NCI-H526 (cell line): ENCODE measurements at regions not wholly inside any gene's neighbourhood (a gene's known extent, or its start where the extent isn't known, plus 50 kb on each side); places are given as distances from the start of the nearest gene placed in this dataset.

Experiments used
- DNase-seq, 2 experiments: peaks; one replicate each; lab custom pipeline; 2025; lab: John Stamatoyannopoulos, UW

GRCh38 chr11:91860661-91861060 lies 364.0 kb upstream of the FAT3 start:
- no peak for DNase-seq

DNA sequence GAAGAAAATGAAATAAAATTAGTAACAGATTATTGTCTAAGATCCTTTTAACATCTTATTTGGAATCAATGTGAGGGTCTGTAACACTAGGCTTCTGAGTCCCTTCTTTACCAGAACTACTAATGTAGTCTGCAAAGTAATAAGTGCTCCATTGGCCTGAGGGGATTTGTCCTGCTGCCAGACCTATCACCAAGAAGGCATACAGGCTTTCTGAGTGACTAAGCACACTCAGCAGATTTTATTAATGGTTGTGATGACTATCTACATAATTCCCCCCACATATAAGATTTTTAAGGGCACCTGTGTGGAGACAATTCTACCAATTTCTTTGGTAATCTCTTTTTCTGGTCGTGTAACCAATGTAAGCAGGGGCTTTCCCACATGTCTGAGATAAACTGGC lies 365.0 kb upstream of the FAT3 start:
- DNase-seq, result no peak

GRCh38 chr11:91857179-91857578 lies 367.4 kb upstream of the FAT3 start:
- no peak for DNase-seq

DNA sequence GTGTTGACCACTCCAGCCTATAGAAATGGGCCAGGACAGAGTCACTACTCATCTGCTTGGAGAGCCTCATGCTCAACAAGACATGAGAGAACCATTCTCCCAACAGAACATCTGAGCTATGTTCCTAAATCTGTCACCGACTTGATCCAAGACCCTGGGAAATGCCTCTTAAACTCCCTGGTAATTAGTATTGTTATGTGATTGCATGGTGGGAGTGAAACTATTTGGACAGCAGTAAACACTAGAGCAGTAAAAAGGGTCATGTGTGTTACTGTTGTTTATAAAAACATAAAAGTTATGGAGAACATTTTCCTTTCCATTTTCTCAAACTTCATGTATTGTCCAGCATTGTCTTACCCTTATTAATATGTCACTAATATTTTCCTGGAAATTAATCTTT lies 369.8 kb upstream of the FAT3 start:
- DNase-seq, result no peak

GRCh38 chr11:91854171-91854570 lies 370.4 kb upstream of the FAT3 start:
- DNase-seq, result no peak

GRCh38 chr11:91851908-91852307 lies 372.7 kb upstream of the FAT3 start:
- DNase-seq, result no peak

GRCh38 chr11:91850533-91851275 lies 373.9 kb upstream of the FAT3 start:
- DNase-seq, result no peak

- no peak for DNase-seq
These were observed 374.6 kb upstream of the FAT3 start for GRCh38 chr11:91850021-91850420.

DNA sequence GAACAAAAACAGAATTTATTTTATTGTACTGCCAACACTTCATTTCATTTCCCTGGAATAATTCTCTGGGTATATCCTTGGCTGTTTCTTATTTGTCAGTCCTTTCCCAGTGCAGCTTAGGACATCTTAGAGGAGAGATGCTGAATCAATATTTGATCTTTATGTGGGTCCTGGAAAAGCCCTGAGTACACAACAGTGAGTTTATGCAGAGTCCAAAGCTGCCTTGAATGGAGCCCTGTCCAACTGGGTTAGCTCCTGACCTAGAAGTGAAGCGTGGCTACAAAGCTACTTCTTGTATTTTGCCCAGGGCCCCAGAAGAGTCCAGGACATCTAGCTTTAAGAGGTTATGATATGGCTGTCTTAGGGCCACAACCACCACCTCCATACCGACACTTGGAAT lies 378.0 kb upstream of the FAT3 start:
- DNase-seq, result no peak

DNA sequence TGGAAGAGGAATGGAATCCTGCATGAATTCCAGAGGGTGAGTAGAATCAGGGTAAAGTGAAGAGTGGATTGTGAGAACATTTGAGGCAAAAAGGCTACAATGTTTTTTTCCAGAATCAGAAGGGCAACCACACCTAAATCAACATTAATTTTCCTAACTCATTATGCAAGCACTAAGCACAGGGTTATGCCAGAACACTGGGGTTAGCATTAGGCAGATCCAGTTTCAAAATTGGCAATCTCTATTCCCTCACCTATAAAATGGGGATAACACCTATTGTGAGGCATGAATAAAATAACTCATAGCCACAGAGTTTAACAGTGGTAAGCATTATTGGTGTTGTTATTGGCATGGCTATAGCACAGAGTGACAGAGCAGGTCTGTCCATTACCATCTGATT lies 378.6 kb upstream of the FAT3 start:
- peak; percentile 21 to 62 for DNase-seq

DNA sequence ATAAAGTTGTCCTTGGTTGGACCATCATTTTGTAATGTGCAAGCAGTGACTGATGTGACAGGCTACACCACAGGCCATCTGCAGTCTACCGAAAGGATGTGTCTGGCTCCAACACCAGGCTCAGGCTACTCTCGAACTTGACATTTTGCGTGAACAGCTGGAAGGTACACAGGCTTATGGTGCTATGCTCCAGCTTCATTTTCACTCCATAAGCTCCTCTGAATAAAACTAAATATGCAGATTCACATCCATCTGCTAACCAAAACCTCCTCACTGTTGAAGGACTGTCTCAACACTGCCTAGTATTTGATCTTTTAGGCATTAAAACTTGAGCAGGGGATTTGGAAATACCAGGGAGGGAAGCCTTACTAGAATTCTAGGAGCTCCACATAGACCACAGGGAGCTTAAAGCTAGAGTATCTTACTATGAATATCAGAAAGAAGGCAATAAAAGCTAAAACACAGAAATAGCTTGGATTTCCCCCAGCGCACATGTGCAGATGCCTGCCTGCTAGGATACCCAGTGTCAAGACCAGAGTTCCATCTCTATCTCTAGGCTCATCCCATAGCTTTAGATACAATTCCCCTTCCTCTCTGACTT lies 383.9 kb upstream of the FAT3 start:
- DNase-seq, result no peak

DNA sequence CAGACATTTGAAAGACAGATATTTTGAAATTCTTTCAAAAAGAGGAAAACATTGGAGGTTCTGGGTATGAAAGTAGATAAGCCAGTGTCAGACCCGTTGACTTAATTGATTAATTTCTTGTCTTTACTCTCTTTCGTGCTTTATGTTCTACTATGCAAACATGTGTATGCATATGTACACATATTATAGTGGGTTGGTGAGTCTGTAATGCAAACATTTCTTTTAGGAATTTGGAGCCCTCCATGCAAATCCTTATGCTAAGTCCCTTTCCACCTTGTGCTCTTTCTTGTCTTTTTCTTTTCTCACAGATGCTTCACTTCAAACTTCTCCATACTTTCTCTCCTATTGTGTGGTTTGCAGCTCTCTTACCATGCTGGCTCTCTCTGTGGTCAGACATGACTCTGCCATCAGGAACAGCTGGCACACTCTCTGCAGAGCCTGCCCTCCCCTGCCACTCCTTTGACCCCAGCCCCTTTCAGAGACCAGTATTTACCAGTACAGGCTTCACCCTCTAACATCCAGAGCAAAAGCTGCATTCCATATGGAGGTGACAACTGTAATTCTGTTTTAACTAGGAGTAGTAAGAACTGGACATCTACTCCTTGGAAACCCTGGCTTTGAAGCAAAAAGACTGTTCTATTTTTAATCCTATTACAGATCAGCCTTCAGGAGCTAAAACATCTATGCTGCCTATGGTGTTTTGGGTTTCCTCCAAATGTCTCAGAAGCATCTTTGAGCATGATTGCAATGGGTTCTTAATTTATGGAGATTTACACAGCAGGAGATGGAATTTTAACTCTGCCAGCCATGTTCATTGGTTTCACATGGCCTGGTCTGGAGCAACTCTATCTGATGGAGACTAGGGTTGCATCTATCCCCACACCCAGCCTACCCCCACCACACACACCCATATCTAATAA lies 386.9 kb upstream of the FAT3 start:
- peak; percentile 89 to 93 for DNase-seq

GRCh38 chr11:91835051-91835560 lies 389.5 kb upstream of the FAT3 start:
- DNase-seq, result no peak

GRCh38 chr11:91828901-91829300 lies 395.7 kb upstream of the FAT3 start:
- DNase-seq, result no peak

DNA sequence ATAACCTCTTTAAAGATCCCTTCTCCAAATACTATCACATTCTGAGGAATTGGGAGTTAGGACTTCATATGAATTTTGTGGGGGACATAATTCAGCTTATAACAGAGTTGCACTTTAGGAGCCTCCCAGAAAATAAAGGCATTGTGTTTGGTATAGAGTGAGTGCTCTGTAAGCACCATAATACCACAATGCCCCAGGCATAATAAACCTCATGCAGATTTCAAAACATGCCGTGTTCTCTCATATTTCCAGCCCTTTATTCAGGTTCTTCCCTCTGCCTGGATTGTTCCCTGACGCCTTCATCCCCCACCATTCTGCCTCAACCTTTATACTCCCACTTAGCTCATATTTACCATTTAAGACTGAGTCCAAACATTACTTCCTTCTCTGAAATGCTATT lies 398.8 kb upstream of the FAT3 start:
- peak in 1 of 2 experiments; percentile 61 for DNase-seq

- DNase-seq, result no peak
These were observed 401.3 kb upstream of the FAT3 start for GRCh38 chr11:91823252-91823830.

DNA sequence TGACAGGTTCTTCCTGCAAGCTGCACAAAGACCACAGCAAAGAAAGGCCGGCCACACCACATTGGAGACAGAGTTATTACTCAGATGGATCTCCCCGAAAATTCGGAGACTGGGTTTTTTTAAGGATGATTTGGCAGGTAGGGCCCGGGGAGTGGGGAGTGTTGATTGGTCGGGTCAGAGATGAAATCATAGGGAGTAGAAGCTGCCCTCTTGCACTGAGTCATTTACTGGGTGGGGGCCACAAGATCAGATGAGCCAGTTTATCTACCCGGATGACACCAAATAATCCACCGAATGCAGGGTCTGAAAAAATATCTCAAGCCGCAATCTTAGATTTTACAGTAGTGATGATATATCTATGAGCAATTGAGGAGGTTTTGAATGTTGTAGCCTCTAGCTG lies 401.8 kb upstream of the FAT3 start:
- DNase-seq, result no peak

DNA sequence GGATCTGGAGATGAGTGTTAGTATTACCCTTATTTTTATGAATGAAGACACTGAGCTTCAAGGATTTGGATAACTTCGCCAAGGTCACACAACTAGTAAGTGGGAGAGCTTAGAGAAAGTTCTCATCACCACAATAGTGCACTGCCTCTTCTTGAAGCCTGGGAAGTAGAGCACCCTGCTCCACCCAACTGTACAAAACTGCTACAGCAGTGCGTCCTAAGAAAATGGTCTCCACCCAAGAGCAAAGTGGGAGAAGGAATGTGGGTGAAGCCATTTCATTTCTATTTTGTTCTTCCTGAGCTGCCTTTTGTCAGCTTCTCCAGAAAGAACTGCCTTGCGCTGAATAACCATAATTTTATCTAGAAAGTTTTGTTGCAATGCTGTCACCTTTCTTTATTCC lies 403.9 kb upstream of the FAT3 start:
- DNase-seq, result no peak

GRCh38 chr11:91819777-91820176 lies 404.8 kb upstream of the FAT3 start:
- DNase-seq, result no peak

DNA sequence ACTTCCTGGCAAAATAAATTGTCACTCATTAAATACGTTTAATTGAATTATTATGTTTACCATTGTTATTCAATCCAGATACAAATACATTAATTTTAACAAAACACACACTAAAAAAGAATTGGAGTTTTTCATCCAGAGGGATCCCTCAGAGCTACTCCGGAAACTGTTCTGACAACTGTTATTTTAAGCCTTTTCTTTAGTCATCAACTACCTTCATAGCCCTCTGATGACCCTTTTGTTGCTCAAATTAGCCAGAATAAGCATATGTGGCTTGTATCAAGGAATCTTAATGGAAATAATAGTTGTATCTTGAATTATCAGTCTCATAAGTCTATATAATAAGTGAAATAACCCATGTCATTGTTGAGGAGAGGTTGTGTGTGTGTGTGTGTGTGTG lies 405.4 kb upstream of the FAT3 start:
- DNase-seq, result no peak

DNA sequence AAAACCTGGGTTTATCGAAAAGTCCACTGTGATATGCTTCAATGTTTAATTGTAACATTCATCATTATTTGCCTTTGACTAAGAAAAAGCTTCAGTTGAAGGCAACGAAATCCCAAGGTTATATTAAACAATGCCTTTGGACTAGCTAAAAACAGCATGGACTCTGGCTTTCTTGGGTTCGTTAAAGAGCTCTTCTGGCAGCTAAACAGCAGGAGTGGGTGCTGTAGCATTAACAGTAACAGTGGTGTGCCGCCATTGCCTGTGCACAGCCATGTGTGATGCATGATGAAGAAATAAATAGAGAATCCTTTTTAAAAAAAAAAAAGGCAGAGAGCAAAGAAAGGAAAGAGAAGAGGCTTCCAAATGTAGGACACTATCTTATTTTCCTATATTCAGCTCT lies 406.6 kb upstream of the FAT3 start:
- DNase-seq, result no peak

DNA sequence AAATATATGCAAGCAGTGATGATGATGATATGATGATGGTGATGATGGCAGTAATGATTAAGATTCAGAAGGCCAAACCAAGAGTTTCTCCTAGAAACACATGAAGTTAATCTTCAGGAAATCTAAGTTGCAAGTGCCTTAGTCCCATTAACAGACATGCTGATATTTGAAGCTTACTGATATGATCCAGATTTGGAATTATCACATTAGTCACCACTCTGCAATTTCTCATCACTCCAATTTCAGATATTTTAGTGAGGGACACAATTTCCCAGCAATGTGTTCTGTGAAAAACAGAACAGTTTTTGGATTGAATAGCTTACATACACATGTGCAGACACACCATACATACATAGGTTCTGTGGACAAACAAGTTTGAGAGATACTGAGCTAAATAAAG lies 411.4 kb upstream of the FAT3 start:
- DNase-seq, result no peak
